IPS DF 4.7 (cell line): ENCODE measurements at regions not wholly inside any gene's neighbourhood (a gene's known extent, or its start where the extent isn't known, plus 50 kb on each side); places are given as distances from the start of the nearest gene placed in this dataset.

ENCODE experiments used
- DNase-seq: peaks from one replicate; pipeline ENCODE4 v3.0.0-alpha.2; 2013; ENCODE audit warnings: low spot score; ENCODE audit errors: extremely low read depth

DNA sequence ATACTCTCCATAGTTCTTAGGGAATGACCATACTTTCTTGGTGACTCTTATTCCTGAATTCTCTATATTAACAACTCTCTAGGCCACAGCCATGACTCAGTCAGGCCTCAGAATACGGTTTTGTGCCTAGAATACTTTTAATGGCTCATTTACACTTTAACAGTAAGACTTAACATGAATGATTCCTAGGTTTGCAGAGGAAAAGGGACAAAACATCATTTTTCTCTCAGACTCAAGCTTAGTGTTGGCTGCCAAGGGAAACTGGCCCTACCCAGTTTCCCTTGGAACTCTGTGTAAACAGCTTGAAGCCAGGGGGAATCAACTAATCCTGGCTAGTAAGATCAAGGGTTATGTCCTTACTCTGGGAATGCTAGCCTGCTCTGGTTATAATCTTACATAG lies 164.9 kb upstream of the PKN2 start:
- DNase-seq = no peak

DNA sequence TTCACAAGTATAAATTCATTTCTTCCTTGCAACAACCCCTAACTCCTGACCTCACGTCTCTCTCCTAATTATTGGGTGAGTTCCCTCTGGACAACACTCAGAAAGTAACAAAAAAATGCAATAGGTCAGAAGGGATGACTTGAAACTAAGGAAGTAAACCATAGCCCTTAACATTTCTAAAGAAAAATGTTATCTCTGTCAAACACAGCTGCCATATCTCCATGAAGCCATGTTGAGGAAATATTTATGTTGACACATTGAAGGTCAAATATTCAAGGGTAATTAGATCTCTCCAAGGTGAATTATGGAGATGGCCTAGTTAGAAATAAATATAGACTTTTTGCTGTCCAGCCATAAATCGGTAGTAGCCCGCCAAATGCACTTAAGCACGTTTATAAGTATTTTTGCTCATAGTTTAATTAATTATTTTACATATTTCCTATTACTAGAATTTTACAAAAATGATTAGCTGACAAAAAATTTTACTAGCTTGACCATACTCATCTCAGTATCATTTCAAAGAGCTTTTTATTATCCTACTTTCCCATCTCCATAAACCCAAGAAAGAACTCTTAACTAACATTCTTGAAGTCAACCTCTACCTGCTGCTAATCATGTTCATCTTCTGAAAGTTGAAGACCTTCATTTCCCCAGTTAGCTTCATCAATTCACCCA lies 160.1 kb upstream of the PKN2 start:
- no peak for DNase-seq

DNA sequence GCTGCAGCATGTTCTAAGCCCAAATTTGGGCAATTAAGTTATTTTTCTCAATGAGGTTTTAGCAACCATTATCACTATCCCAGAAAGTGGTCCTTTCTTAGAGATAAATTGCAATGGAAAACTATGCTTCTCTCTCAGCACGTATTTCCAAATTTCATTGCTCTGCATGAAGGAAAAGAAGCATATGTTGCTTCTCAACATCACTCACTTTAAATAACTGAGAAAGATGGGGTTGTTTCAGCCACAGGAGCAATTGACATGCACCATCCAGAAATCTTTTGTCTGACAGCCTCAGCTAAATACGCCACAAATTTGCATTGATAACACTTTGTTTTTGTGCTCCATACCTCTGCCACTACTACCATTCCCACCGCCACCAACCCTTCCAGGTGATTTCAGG lies 157.6 kb upstream of the PKN2 start:
- DNase-seq = no peak

DNA sequence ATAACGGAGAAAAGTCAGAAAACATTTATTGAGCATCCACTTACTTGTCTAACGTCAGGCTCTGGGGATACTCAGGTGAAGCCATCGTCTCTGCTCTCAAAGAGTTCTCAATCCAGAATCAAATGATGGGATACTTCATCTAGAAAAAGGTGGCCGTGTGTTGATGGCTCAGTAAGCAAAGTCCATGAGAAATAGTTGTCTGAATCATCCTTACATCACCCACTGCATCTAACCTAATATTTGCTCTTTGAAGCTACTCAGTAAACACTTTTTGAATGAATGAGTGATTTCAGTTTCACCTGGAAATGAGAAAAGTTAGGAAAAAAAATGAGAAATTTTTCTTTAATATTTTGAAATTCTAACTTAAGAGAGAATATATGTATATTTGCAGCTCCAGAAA lies 155.3 kb upstream of the PKN2 start:
- no peak for DNase-seq

DNA sequence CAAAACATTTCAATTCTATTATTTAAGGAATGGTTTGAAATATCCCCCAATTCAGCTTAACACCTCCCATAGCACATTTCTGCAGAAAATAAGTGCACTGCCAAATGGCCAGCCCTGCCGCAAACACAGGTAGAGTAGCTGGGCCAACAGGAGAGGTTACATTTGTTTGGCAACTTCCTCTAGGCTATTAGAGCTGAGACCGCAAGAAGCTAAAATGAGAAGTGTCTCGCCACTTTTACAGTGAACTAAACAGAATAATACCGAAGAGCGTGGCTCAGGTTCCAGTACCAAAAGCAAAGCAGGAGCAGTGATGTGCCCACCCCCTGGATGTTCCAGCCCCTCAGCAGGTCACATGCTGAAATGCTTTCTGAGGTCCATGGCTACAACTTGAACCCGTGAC lies 154.5 kb upstream of the PKN2 start:
- DNase-seq = no peak

DNA sequence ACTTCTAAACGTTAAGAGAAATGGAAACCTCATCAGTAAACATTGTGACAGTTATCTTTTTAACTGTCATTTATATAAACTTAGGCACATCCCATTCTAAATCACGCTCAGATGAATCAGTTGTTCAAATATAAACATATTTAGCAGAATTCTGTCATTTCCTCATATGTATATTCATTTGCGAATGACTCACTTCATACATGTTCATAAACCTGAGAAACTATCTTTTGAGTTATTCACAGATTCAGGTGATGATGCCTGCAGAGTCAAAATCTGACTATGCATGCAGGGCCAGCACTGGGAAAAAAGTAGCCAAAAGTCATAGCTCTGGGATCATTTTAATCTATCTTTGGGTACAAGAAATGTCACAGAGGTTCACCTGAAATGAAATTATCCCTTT lies 153.8 kb upstream of the PKN2 start:
- DNase-seq = no peak

DNA sequence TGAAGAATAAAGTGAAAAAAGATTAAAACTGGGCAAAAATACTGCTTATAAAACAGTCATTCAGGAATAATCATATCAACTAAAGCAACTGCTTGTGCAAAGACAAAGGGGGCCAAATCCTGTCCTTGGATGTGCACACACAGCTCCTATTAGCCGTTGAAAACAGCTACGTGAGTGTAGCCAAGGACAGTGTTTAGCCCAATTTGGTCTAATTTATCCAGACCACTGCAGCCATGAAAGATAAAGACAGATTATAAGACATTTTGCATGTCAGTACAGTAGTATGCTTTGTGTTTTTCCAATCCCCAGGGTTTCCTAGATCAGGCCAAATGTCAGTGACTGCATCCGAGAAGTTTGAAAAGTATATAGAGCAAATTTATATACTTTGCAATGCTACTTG lies 146.3 kb upstream of the PKN2 start:
- DNase-seq = no peak

DNA sequence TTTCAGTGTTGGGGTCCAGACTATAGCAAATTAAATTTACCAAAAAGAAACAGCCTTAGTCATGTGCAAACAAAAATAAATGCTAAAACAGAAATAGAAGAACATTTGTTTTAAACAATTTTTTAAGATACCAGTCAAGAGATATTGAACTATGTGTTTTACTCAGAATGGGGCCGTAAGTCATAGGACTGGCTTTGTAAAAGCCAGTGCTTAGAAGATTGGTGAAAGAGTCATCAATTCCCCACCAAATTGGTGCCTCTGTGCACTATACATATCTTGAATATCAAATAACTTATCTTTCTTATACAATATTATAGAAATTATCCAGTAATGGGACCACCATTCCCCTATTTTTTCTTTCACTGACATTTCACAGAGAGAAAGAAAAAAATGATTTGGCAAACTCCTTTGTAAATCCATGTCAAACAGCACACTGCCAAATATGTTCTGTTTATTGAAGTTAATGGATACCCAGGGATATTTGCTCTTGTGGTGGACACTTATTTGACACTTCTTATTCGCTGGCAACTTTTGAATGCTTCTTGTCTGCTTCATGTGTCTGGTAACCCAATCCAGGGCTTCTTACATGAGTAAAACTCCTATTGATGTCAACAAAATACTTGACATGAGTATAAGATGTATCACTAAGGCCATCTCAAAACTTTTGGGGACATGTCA lies 145.7 kb upstream of the PKN2 start:
- no peak for DNase-seq

DNA sequence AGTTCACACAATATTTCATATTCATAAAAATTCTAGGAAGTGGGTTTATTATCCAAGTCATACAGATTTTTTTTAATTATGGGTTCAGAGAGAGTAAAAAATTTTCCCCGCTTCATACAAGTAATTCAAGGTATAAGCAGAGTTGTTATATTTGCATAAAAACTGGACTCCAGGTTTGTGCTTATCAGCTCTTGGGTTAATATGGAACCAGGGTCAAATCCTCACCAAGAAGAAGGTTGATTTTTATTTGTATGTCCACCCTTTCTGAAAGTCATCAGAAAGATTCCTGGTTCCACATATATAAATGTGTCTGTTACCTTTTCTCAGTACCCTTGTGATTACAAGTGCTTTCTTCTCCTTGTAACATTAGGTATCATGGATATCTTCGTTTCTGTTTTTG lies 143.8 kb upstream of the PKN2 start:
- no peak for DNase-seq

DNA sequence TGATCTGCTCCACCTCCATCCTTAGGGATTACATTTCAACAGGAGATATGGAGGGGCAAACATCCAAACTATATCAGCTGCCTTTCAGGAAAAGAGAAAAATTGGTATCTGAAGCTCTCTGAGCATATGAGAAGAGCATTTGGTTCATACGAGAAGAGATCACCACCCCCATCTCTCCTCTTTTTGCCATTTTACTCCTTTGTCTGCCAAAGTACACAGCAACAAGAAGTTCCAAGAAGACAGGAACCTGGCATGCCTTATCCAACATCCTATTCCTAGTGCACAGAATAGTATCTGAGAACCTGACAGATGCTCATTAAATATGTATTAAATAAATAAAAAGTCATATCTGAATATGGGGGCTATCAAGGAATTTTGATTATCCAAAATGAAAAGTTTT lies 142.5 kb upstream of the PKN2 start:
- no peak for DNase-seq

DNA sequence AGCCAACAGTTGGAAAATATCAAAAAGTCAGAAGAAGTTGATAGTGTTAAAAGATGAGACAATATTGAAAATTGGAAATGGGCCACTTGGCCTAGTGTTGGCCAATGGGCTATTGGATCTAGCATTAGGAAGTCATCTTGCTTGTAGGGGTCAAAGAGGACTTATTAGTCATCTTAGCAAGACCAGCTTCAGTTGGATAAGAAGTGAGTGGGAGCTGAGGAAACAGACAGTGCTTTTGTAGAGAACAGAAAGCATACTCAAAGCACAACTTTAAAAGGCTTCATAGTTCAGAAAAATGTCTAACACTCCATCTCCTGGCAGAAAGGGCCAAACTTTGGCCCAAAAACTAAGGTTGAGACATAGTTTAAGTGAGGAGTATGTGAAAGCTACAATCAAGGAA lies 139.9 kb upstream of the PKN2 start:
- no peak for DNase-seq

DNA sequence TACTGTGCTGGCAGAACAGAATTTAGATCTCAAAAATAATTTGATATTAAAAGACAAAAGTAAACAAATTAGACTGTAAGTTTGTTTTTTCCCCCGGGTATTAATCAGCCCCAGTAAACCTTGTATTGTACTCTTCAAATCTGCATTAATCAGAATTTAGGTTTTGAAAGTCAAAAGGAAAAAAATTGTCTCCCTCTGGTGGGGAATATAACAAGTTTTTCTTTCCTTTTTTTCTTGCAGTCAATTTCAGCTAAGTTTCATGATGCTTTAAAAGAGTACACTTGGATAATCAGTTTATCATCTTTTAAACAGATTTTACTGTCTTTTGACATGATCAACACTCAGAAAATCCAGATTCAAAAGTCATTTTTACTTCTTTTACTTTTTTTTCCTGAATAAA lies 134.5 kb upstream of the PKN2 start:
- no peak for DNase-seq

DNA sequence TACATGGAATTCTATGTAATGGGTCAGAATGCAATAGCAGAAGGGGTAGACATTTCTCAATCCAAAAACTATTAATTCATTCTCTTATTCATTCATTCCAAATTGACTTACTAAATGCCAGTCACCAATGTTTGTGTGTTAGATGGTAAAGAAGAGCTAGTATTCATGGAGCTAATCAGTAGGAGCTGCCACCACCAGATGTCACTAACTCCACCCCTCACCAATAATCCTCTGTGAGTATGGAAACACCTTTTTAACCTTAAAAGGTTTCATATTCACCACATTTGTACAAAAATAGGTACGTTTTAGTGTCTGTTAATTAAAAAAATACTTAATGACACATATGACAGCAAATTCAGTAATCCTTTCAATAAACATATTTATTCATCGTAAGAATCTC lies 131.8 kb upstream of the PKN2 start:
- DNase-seq = no peak

DNA sequence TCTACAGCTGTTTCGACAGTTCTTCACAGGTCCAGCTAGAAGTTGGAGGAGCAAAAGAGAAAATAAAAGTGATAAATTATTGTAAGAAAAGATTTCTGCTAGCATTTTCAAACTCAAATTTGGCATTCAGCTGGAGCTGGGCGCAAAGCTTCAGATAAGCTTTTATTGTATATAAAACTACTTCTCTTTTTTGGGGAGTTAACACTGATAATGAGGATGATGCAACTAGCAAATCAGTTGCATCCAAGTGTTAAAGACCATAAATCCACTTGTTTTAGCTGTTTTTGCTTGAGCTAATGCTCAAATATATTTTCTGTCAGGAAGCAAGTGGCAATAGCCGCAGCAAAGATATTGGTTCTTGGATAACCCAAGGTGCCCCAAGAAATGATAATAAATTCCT lies 127.1 kb upstream of the PKN2 start:
- DNase-seq = no peak

DNA sequence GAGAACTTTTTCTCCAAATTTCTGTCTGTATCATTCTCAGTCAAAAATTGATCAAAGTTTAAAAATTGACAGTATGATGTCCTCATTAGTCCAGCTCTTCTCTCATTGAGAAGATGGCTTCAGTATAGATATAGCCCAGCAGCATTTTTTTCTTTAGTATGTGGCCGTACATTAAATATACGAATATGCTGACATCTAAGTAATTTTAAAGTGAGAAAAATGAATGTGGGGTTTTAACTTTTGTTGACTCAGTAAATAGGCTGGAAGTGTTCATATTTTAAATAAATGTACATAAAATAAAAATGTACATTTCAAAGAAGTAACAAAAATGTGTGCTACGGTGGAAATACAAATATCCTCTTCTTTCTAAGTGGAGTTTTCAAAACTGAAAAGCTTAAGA lies 123.5 kb upstream of the PKN2 start:
- DNase-seq = no peak

DNA sequence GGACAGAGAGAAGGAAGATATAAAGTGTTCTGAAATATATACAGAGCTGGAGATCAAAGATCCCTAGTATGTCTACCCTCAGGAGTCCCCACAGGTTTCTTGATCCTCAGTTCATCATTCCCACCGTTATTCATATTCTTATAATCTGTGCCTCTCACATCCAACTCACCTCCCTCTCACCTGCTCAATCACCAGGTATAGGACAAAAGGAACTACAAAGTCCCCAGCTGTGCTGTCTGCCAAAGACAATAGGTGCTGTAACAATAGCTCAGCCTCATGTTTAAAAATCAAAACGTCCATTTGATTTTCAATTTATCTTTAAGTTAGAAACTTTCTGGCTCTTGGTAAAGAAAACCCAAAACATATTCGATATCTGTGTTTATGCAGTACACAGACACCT lies 121.1 kb upstream of the PKN2 start:
- no peak for DNase-seq

DNA sequence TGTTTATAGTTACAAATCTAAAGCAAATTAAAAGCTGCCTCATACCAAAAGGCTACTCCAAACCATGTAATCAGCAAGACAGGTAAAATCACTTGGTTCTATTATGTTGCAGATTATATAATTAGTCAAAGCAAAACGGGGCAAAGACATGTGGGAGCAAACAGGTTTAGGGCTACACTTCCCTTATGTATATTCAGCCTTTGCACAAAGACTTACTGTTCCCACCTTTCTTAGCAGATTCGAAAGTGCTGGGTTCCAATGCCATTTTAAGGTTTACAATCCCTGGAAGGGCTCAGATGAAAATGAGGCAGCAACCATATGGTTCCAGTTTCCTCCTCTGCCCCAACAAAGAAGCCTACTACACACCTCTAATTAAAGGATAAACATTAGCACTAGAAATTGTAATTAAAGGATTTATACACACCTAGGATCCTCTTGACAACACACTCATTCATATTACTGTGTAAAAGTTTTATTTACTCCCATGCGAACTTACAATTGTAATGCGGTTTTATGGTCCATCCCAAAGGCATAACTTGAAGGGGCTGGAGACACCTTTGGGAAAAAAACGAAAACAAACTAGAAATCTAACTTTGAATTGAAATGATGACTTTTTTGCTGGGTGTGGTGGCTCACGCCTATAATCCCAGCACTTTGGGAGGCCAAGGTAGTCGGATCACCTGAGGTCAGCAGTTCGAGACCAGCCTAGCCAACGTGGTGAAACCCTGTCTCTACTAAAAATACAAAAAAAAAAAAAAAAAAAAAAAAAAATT lies 117.3 kb upstream of the PKN2 start:
- no peak for DNase-seq

DNA sequence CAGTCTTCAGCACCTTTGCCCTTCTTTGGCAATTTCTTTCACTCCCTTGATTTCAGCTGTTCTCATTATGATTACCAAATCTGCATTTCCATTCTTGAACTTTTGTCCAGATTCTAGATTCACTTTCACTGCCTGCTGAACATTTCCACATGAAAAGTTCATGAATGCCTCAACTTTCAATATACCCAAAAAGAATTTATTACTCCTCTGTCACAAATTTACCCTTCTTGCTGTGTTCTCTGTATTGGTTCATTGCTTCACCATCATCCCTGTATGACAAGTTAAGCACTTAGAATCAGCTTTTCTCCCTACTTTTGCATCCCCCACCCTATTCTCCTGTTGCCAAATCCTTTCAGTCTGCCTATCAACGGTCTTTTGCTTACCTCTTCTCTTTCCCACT lies 112.6 kb upstream of the PKN2 start:
- DNase-seq = no peak

DNA sequence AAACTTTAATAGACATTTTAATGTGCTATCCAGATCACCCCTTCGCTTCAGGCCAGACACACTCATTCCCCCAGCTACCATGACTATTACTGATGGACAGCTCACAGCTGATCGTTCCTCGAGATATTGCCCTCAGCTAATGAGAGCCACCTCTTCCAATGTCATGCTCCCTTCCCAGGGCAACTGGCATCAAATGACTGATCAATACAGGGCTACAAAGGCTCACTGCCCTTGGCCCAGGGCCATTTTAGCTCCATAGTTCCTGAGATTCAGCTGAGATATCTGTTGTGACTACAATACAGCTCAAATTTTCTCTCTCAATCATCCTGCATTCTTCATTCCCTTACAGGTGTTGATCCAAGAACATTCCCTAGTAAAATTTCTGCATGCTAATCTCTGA lies 104.5 kb upstream of the PKN2 start:
- DNase-seq = no peak

DNA sequence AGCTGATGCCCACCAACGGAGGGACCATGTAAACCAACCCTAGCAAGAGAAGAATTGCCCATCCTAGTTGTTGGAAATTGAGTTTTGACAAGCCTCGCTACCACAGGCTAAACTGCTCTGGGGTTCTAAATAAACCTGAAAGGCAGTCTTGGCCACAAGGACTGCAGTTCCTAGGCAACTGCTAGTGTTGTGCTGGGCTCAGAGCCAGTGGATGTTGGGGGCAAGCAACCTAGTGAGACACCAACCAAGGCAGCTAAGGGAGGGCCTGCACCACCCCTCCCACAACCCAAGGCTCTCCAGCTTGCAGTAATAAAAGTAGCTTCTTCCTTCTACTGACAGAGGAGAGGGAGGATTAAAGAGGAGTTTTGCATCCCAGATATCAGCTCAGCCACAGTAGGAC lies 102.4 kb upstream of the PKN2 start:
- no peak for DNase-seq

DNA sequence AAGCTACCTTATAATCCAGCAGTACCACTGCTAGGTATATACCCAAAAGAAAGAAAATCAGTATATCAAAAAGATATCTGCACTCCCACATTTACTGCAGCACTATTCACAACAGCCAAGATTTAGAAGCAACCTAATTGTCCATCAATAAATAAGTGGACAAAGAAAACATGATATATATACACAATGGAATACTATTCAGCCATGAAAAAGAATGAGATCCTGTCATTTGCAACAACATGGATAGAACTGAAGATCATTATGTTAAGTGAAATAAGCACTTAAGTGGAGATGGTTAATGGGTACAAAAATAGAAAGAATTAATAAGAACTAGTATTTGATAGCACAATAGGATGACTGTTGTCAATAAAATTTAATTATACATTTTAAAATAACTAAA lies 90.7 kb upstream of the PKN2 start:
- DNase-seq = no peak

DNA sequence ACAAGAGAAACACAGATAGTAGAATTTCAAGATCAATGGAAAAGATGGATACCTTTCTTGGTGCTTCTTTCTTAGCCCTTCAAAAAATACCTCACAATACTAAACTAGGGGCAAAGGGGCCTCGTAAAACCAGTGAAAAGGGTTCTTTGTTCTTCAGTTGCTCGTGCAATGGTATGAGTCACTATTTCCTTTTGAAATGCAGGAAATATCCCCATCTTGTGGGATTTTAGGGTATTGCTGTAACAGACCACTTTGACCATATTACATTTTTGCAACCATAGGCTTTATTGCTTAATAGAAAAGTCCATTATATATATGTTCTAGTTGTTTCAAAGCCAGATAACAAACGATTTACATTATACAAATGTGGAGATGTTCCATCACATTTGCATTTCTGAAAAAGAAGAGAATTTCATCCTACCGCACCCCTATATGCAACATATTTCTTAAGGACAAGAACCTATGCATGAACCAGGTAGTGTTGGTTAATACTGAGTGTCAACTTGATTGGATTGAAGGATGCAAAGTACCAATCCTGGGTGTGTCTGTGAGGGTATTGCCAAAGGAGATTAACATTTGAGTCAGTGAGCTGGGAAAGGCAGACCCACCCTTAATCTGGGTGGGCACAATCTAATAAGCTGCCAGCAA lies 88.6 kb upstream of the PKN2 start:
- no peak for DNase-seq
